GM18861 (cell line): ENCODE measurements at regions not wholly inside any gene's neighbourhood (a gene's known extent, or its start where the extent isn't known, plus 50 kb on each side); places are given as distances from the start of the nearest gene placed in this dataset.

ENCODE experiments used
- ATAC-seq: cut with Tn5 transposase; IDR thresholded peaks from one replicate; pipeline ENCODE4 v1.9.1; 2021; ENCODE audit not compliant: unreplicated experiment

- no peak for ATAC-seq
These were observed 191.7 kb downstream of the TRIM27 start for GRCh38 chr6:28732052-28732451.

GRCh38 chr6:28734443-28734959, 189.3 kb downstream of the TRIM27 start:
- no peak for ATAC-seq

GRCh38 chr6:28736121-28736520, 187.7 kb downstream of the TRIM27 start:
- no peak for ATAC-seq

GRCh38 chr6:28737750-28738395, 185.9 kb downstream of the TRIM27 start:
- no peak for ATAC-seq

- ATAC-seq, result no peak
These were observed 185.4 kb downstream of the TRIM27 start for GRCh38 chr6:28738396-28738765.

GRCh38 chr6:28741363-28741762, 182.4 kb downstream of the TRIM27 start:
- no peak for ATAC-seq

- no peak for ATAC-seq
These were observed 181.0 kb downstream of the TRIM27 start for GRCh38 chr6:28742668-28743270.

GRCh38 chr6:28743271-28743789, 180.5 kb downstream of the TRIM27 start:
- no peak for ATAC-seq

- ATAC-seq, result no peak
These were observed 176.6 kb downstream of the TRIM27 start for GRCh38 chr6:28747083-28747630.

- ATAC-seq, result no peak
These were observed 176.1 kb downstream of the TRIM27 start for GRCh38 chr6:28747631-28748157.

GRCh38 chr6:28748192-28748591, 175.6 kb downstream of the TRIM27 start:
- ATAC-seq, result no peak

GRCh38 chr6:28750926-28751458, 172.8 kb downstream of the TRIM27 start:
- ATAC-seq, result no peak

GRCh38 chr6:28751514-28751913, 172.3 kb downstream of the TRIM27 start:
- ATAC-seq, result no peak

GRCh38 chr6:28751963-28752350, 171.8 kb downstream of the TRIM27 start:
- no peak for ATAC-seq

- no peak for ATAC-seq
These were observed 166.2 kb downstream of the TRIM27 start for GRCh38 chr6:28757429-28758045.

- ATAC-seq, result no peak
These were observed 165.6 kb downstream of the TRIM27 start for GRCh38 chr6:28758046-28758817.

- ATAC-seq, result no peak
These were observed 165.0 kb downstream of the TRIM27 start for GRCh38 chr6:28758818-28759235.

GRCh38 chr6:28764014-28764723, 159.6 kb downstream of the TRIM27 start:
- ATAC-seq, result no peak

- no peak for ATAC-seq
These were observed 159.0 kb downstream of the TRIM27 start for GRCh38 chr6:28764761-28765282.

GRCh38 chr6:28765978-28766351, 157.8 kb downstream of the TRIM27 start:
- ATAC-seq, result no peak
